ENCODE measurements at regions not wholly inside any gene's neighbourhood (a gene's known extent, or its start where the extent isn't known, plus 50 kb on each side); places are given as distances from the start of the nearest gene placed in this dataset.

GRCh38 chr3:153440311-153440710, 278.3 kb downstream of the RAP2B start:
- TF ChIP-seq CTCF (IDR thresholded peaks at IDR 0.05 in 8 of 11, conservative IDR thresholded peaks at IDR 0.05 in 3 of 11) = no peak
- no peak for TF ChIP-seq POLR2A (IDR thresholded peaks at IDR 0.05)

Measured in spleen (tissue), 7 donors.